Prostate gland (tissue), 2 donors: ENCODE measurements at regions not wholly inside any gene's neighbourhood (a gene's known extent, or its start where the extent isn't known, plus 50 kb on each side); places are given as distances from the start of the nearest gene placed in this dataset.

ENCODE experiments used
- CTCF ChIP-seq, 4 experiments: fragments of 200-600 bp in 2 of 4; fragments of 450-650 bp in 2 of 4; sonication (generic) in 2 of 4; IDR thresholded peaks; 1 replicate in 3 of 4; 2 replicates in 1 of 4; pipeline ENCODE4 v1.5.1; 2016 to 2019; ENCODE audit warnings: antibody characterized with exemption in 4 of 4, mild to moderate bottlenecking in 2 of 4, moderate library complexity in 2 of 4
- POLR2A ChIP-seq: fragments of 450-650 bp; IDR thresholded peaks from one replicate; pipeline ENCODE4 v1.6.1; 2016; ENCODE audit warnings: antibody characterized with exemption, mild to moderate bottlenecking

DNA sequence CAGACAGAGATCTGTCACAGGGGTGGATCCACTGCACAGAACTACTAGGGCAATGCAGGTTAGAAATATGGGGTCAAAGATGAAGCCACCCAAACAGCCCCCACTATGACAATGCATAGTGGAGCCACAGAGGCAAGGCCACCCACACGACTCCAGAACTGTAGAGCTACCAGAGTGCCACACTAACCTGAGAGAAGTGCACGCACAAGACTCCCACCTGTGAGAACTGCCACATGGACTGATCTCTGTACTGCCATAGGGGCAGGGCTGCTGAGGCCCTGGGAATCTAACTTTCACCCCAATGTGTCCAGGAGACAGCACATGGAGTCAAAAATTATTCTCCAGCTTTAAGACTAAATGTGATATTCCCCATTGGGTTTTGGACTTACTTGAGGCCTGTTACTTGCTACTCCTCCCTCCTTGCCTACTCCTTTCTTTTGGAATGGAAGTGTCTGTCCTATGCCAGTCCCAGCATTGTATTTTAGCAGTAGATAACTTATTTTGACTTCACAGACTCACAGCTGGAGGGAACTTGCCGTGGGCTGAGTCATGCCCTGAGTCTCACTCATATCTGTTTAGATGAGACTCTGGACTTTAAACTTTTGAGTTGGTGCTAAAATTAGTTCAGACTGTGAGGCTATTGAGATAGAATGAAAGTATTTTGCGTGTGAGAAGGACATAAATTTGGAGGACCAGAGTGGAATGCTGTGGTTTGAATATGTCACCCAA lies 853.3 kb downstream of the MAT2B start:
- TF ChIP-seq POLR2A = no peak
- TF ChIP-seq CTCF (IDR thresholded peaks at IDR 0.05) = no peak
